ENCODE measurements at regions not wholly inside any gene's neighbourhood (a gene's known extent, or its start where the extent isn't known, plus 50 kb on each side); places are given as distances from the start of the nearest gene placed in this dataset.

- H3K27me3 ChIP-seq (ENCODE audit: control insufficient read depth in 3 of 3, insufficient read depth in 3 of 3, low read length in 2 of 3), result no peaks in the 10 kb centered on the region
- TF ChIP-seq CTCF (IDR thresholded peaks at IDR 0.05; ENCODE audit: control extremely low read depth, extremely low read depth), result no peak
- H3K4me1 ChIP-seq (ENCODE audit: control insufficient read depth in 5 of 5, insufficient read depth in 5 of 5, low read length in 5 of 5), result peaks cover 0 to 72% (median 5%) of the 10 kb centered on the region in 5 donors
- no peak overlapping the region for H3K4me3 ChIP-seq
- H3K36me3 ChIP-seq (ENCODE audit: control insufficient read depth in 4 of 4, insufficient read depth in 4 of 4, low read length in 4 of 4), result no peaks in the 10 kb centered on the region
- DNase-seq, result peak in 1 of 3 donors; percentile 42
- ATAC-seq (ENCODE audit: insufficient read depth, low FRiP score), result no peak
- H3K9ac ChIP-seq (ENCODE audit: insufficient read depth in 1 of 2, low read length in 2 of 2), result no peak overlapping the region
- WGBS, 2 donors, result 55 to 71% methylated on average over 10 of the region's 10 CpGs
- no peak overlapping the region for H3K27ac ChIP-seq (ENCODE audit: low read depth in 1 of 2, low read length in 1 of 2)
- peaks cover 0 to 3% (median 0%) of the 10 kb centered on the region in 4 donors for H3K9me3 ChIP-seq (ENCODE audit: control insufficient read depth in 4 of 4, insufficient read depth in 3 of 4, low read length in 3 of 4)
Measured at GRCh38 chr19:31908496-31909225, 436.7 kb upstream of the ZNF507 start.

DNA sequence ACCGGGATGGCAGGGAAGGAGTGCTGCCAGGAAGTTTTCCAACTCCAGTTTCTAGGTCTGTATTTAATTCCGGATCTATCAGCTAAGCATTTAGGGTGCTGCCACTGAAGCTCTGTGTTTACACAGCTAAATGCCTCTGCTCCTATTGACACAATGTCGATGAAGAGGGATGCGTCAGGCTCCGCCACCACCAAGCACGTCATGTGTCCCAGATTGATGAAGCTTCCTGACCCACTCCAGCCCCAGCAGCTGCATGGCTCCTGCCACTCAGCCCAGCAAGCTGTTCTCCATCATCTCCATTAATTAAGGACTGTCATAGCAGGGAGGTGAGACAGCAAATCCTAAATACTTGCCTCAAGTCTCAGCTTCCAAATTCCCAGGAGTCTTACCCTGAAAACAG, 435.2 kb upstream of the ZNF507 start:
- Histone ChIP-seq H3K4me3 (no peak overlapping the region), H3K4me1 (ENCODE audit: control insufficient read depth in 5 of 5, insufficient read depth in 5 of 5, low read length in 5 of 5) (peaks cover 0 to 59% (median 4%) of the 10 kb centered on the region in 5 donors), H3K9me3 (ENCODE audit: control insufficient read depth in 4 of 4, insufficient read depth in 3 of 4, low read length in 3 of 4) (no peaks in the 10 kb centered on the region), H3K27me3 (ENCODE audit: control insufficient read depth in 3 of 3, insufficient read depth in 3 of 3, low read length in 2 of 3) (no peaks in the 10 kb centered on the region), H3K9ac (ENCODE audit: insufficient read depth in 1 of 2, low read length in 2 of 2) (no peak overlapping the region), H3K36me3 (ENCODE audit: control insufficient read depth in 4 of 4, insufficient read depth in 4 of 4, low read length in 4 of 4) (no peaks in the 10 kb centered on the region), H3K27ac (ENCODE audit: low read depth in 1 of 2, low read length in 1 of 2) (no peak overlapping the region)
- DNase-seq, result no peak
- TF ChIP-seq CTCF (IDR thresholded peaks at IDR 0.05; ENCODE audit: control extremely low read depth, extremely low read depth), result no peak
- no peak for ATAC-seq (ENCODE audit: insufficient read depth, low FRiP score)
- 64 to 77% methylated on average over 6 of the region's 6 CpGs for WGBS, 2 donors

DNA sequence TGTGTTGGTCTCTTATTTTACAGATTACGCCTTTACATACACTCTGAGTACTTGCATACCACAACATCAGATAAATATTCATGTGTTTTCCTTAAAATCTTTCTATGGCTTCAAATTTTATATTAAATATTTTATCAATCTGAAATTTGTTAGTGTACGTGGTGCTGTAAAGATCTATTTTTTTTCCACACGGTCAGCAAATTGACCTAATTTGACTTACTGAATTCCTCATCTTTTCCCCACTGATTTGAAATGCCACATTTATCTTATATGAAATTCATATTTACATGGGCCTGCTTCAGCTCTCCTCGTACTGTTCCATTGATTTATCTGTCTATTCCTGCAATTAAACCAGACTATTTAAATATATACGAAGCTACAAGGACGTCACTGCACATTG, 433.8 kb upstream of the ZNF507 start:
- no peaks in the 10 kb centered on the region for H3K27me3 ChIP-seq (ENCODE audit: control insufficient read depth in 3 of 3, insufficient read depth in 3 of 3, low read length in 2 of 3)
- no peak for TF ChIP-seq CTCF (IDR thresholded peaks at IDR 0.05; ENCODE audit: control extremely low read depth, extremely low read depth)
- no peak overlapping the region for H3K4me3 ChIP-seq
- DNase-seq, result no peak
- WGBS, 2 donors, result 83 to 86% methylated on average over 6 of the region's 6 CpGs
- H3K36me3 ChIP-seq (ENCODE audit: control insufficient read depth in 4 of 4, insufficient read depth in 4 of 4, low read length in 4 of 4), result no peaks in the 10 kb centered on the region
- no peak overlapping the region for H3K27ac ChIP-seq (ENCODE audit: low read depth in 1 of 2, low read length in 1 of 2)
- no peaks in the 10 kb centered on the region for H3K9me3 ChIP-seq (ENCODE audit: control insufficient read depth in 4 of 4, insufficient read depth in 3 of 4, low read length in 3 of 4)
- ATAC-seq (ENCODE audit: insufficient read depth, low FRiP score), result no peak
- H3K9ac ChIP-seq (ENCODE audit: insufficient read depth in 1 of 2, low read length in 2 of 2), result no peak overlapping the region
- H3K4me1 ChIP-seq (ENCODE audit: control insufficient read depth in 5 of 5, insufficient read depth in 5 of 5, low read length in 5 of 5), result peaks cover 0 to 48% (median 3%) of the 10 kb centered on the region in 5 donors

All from lung (tissue), 11 donors.